Choroid plexus epithelial cell (primary cell): ENCODE measurements at regions not wholly inside any gene's neighbourhood (a gene's known extent, or its start where the extent isn't known, plus 50 kb on each side); places are given as distances from the start of the nearest gene placed in this dataset.

Source experiments
- DNase-seq: peaks from one replicate; pipeline ENCODE4 v3.0.0-alpha.2; 2010; ENCODE audit warnings: low read depth
- H3K4me3 ChIP-seq: 2 replicates; pipeline ENCODE4 v1.5.1; 2011; ENCODE audit warnings: low read depth, mild to moderate bottlenecking, control low read depth, low read length, moderate library complexity
- TF ChIP-seq, protein P1 (sequence below): conservative IDR thresholded peaks from 2 replicates; pipeline ENCODE4 v1.5.1; 2011; ENCODE audit warnings: low read depth, mild to moderate bottlenecking, control low read depth, inconsistent platforms, low read length, moderate library complexity

DNA sequence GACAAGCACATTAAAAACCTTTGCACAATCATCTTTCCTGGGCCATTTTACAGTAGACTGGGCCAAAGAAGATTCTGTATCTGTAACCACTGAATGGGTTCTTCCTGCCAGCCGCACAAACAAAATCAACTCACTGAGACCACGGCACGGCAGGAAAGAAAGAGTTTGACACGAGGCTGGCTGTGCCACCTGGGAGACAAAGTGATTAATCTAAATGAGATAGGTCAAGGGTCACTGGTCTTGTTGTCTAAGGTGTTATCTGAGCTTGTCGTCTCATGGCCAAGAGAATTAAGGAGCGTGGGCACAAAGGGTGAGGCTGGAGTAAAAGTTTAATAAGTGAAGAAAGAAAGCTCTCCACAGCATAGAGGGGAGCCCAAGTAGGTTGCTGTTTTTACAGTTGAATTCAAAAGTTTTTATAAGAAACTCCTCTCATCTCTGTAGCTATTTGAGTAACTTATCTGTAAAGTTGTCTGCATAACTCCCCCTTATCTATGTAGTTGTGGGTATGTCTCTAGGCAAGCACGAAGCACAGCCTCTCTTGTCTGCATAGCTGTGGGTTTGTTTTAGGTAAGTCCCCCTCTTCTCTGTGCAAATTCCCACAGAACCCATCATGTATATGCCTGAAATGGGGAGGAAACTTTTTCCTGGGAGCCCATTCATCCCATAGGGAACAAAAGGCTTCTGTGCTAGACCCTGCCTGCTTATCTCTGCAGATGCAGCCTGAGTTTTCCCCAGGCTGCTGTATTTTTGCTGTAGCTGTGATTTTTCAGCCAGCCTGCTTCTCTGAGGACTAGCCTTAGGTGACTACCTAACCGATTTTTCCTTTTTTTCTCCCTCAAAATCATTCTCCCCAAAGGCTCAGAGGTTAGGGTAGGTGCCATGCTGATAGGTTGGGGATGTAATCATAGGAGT lies 1314.6 kb upstream of the TMEM132C start:
- no peak for DNase-seq
- H3K4me3 ChIP-seq = no peak overlapping the region
- TF ChIP-seq, protein P1, sequence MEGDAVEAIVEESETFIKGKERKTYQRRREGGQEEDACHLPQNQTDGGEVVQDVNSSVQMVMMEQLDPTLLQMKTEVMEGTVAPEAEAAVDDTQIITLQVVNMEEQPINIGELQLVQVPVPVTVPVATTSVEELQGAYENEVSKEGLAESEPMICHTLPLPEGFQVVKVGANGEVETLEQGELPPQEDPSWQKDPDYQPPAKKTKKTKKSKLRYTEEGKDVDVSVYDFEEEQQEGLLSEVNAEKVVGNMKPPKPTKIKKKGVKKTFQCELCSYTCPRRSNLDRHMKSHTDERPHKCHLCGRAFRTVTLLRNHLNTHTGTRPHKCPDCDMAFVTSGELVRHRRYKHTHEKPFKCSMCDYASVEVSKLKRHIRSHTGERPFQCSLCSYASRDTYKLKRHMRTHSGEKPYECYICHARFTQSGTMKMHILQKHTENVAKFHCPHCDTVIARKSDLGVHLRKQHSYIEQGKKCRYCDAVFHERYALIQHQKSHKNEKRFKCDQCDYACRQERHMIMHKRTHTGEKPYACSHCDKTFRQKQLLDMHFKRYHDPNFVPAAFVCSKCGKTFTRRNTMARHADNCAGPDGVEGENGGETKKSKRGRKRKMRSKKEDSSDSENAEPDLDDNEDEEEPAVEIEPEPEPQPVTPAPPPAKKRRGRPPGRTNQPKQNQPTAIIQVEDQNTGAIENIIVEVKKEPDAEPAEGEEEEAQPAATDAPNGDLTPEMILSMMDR = no peak

DNA sequence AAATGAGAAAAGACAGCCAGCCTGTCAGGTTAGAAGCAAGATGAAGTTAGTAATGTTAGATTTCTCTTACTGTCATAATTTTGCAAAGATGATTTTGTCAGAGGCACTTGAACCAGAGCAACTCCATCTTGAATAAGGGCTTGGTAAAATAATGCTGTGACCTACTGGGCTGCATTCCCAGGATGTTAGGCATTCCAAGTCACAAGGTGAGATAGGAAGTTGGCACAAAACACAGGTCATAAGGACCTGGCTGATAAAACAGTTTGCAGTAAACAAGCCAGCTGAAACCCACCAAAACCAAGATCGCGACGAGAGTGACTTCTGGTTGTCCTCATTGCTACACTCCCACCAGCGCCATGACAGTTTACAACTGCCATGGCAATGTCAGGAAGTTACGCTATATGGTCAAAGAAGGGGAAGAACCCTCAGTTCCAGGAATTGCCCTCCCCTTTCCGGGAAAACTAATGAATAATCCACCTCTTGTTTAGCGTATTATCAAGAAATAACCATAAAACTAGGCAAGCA lies 1313.5 kb upstream of the TMEM132C start:
- no peak overlapping the region for H3K4me3 ChIP-seq
- no peak for DNase-seq
- TF ChIP-seq, protein P1 = no peak

DNA sequence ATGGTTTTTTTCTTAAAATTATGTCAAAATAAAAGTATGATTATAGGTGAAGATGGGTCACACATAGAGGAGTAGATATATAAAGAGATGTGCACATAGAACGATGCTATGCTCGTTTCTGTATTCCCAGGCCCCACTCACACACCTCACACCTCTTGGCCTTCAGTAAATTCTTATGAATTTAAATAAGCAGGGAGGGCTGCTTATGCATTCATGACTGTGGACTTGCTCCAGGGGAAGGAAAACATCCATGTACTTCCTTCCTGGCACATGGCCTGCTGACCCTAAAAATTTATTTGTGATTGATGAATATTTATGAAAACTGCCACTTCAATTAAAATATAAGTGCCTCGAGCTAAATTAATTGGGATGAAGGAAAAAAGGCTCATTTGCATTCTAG lies 1306.7 kb upstream of the TMEM132C start:
- TF ChIP-seq, protein P1 = no peak
- no peak for DNase-seq

DNA sequence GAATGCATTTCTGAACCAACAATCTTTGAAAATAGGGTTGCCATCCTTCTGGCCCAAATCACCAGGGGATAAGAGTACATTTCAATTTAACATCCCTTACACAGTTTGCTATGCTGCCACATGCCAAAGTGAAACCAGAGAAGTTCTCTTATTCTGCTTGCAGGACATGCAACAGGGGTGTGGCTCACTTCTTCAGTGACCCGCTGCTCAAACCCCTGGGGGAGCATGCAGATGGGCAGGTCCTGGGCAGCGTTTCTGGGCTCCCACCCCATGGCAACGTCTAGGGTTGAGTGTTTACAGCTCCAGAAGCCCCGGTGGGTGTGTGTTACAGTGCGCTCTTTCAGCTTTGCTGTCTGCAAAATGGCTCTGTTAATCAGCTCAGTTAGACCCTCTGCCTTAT lies 1306.3 kb upstream of the TMEM132C start:
- TF ChIP-seq, protein P1 = no peak
- DNase-seq = no peak
- no peak overlapping the region for H3K4me3 ChIP-seq

More for the DNA sequence above, 1306.7 kb upstream of the TMEM132C start:
- no peak overlapping the region for H3K4me3 ChIP-seq

DNA sequence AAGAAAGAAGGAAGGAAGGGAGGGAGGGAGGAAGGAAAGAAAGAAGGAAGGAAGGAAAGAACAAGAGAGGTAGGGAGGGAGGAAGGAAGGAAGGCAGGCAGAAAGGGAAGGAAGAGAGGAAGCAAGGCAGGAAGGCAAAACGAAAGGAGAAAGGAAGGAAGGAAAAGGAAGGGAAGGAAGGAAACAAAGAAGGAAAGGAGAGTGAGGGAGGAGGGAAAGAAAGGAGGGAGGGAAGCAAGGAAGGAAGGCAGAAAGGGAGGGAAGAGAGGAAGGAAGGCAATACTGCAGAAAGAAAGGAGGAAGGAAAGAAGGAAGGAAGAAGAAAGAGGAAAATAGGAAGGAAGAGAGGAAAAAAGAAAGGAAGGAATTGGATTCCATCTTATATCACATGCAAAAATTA lies 1303.1 kb upstream of the TMEM132C start:
- no peak overlapping the region for H3K4me3 ChIP-seq
- DNase-seq = no peak
- TF ChIP-seq, protein P1 = no peak

DNA sequence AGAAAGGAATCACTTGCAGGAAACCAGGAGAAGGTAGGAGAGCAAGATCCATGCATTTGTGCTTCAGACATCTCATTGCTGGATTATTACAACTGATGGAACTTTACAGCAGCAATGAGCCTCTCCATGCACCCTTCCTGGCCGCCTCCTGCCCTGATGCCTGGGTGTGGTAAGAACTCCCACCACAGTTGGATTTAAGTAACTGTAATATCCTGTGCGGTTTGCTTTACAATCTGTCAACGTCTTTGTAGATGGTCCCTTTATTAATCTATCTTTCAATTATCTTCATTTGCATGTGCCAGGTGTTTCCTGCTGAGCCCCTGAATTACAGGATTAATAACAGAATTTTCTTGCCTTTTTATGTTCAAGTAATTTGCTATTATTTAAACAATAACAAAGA lies 1300.5 kb upstream of the TMEM132C start:
- H3K4me3 ChIP-seq = no peak overlapping the region
- DNase-seq = no peak
- TF ChIP-seq, protein P1 = no peak
